T-helper 2 cell (primary cell): ENCODE measurements at regions not wholly inside any gene's neighbourhood (a gene's known extent, or its start where the extent isn't known, plus 50 kb on each side); places are given as distances from the start of the nearest gene placed in this dataset.
"Not testable (repeated sequence)": the region's sequence is repeated elsewhere in the genome, so short reads cannot be mapped to it uniquely, and the experiment has no call there.

Experiments
- DNase-seq, 5 experiments: peaks; one replicate each; pipeline versions ENCODE4 v3.0.0 to v3.0.0-alpha.2; 2012 to 2022

DNA sequence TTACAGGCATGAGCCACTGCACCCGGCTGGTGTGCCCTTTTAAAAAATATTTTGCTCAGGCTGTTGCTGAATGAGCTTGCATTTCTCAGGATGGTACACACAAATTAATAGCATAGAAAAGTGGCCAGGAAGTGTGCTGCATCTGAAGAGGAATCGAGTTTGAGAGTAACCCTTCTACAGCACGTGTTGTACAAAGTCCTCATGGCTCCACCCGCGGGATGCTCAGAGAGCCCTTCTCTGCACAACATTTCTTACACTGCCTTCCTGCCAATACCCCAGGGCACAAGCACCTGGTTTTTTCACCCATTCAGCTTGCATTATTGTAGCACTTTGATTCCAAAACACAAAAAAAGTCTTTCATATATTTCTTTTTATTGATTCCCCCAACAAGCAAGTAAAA lies 90.1 kb upstream of the NEDD4L start:
- no peak for DNase-seq

- no peak for DNase-seq
Observed at GRCh38 chr18:57951999-57952774, 91.8 kb upstream of the NEDD4L start.

- DNase-seq = no peak
Observed at GRCh38 chr18:57951117-57951796, 92.8 kb upstream of the NEDD4L start.

GRCh38 chr18:57950542-57950941 lies 93.5 kb upstream of the NEDD4L start:
- DNase-seq = no peak

DNA sequence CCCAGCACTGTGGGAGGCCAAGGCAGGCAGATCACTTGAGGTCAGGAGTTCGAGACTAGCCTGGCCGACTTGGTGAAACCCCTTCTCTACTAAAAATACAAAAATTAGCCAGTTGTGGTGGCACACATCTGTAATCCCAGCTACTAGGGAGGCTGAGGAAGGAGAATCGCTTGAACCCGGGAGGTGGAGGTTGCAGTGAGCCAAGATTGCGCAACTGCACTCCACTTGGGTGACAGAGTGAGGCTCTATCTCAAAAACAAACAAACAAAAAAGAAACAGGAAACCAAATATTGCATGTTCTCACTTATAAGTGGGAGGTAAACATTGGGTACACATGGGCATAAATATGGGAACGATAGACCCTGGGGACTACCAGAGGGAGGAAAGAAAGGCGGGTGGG lies 94.7 kb upstream of the NEDD4L start:
- not testable (repeated sequence) for DNase-seq

DNA sequence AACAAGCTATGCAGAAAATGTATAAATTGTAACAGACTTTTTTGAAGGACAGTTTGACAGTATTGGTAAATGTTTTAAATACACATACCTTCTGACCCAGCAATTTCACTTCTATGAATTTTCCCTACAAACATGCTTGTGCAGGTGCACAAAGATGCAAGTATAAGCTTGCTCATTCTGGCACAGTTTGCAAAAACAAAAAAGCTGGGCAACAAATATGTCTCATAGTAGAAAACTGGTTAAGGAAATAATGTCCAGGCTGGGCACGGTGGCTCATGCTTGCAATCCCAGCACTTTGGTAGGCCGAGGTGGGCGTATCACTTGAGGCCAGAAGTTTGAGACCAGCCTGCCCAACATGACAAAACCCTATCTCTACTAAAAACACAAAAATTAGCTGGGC lies 96.9 kb upstream of the NEDD4L start:
- DNase-seq = no peak

DNA sequence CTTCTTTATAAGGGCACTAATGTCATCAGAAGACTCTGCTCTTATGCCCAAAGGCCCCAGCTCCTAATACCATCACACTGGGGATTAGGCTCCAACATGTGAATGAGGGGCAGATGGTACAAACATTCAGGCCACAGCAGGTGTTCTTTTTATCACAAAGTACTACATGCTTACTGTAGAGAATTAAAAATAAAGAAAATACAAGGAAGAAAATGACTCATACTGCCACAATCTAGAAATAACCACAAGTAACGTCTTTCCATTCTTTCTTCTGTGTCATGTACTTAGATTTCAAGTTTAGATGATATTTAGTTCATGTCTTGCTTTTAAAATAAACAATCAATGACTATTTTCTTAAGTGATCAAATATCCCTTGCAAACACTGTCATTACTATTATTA lies 100.3 kb upstream of the NEDD4L start:
- peak in 1 of 5 experiments; percentile 5 for DNase-seq

GRCh38 chr18:57942493-57942892 lies 101.5 kb upstream of the NEDD4L start:
- no peak for DNase-seq

DNA sequence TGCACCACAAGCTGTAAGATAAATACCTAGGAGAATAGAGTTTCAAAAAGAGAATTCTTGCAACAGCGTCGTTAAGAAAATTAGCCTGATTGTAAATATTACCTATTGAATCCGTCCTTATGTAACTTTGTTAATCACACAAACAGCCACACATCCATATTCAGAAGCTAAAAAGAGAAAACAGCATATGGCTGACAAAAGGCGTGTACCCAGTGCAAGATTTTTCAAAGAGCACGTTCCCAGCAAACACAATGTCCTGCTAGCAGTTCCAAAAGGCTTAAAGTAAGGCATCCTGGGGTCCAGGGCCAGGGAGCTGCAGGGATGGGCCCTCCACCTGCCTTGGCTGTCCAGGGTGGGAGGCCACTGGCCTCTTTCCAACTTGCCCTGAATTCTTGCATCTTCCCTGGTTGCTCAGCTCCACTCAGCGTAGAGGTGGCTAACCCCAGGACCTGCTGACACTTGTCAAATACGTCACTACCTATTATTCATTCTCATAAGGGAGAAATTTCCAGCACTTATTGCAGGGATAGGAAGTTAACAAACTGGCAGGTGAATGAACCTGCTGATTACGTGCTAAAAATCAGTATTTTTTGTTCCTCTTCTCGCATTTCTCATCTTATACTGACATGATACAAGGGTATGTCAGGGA lies 102.1 kb upstream of the NEDD4L start:
- no peak for DNase-seq

- DNase-seq = no peak
Observed at GRCh38 chr18:57940166-57940660, 103.8 kb upstream of the NEDD4L start.

DNA sequence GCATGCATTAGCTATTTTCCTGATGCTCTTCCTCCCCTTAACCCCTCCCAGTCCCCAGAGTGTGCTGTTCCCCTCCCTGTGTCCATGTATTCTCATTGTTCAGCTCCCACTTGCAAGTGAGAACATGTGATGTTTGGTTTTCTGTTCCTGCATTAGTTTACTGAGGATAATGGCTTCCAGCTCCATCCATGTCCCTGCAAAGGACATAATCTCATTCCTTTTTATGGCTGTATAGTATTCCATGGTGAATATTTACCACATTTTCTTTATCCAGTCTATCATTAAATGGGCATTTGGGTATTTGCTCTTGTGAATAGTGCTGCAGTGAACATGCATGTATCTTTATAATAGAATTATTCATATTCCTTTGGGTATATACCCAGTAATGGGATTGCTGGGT lies 109.7 kb upstream of the NEDD4L start:
- not testable (repeated sequence) for DNase-seq

DNA sequence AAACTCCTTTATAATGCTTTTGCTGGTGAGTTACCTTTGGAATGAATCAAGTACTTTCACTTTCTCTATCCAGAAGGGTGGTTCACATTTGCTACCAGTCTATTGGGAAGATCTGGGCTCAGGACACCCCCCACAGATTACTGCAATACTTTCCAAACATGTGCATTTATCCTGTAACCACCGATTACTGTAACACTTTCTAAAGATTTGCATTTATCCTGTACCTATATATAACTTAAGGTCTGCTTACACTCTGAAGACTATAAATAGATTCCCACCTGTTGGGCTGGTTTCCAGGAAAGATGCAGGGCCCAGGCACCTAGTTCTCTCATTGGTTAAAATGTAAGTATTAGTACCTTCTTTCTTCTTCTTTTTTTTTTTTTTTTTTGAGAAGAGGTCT lies 113.0 kb upstream of the NEDD4L start:
- DNase-seq = no peak

DNA sequence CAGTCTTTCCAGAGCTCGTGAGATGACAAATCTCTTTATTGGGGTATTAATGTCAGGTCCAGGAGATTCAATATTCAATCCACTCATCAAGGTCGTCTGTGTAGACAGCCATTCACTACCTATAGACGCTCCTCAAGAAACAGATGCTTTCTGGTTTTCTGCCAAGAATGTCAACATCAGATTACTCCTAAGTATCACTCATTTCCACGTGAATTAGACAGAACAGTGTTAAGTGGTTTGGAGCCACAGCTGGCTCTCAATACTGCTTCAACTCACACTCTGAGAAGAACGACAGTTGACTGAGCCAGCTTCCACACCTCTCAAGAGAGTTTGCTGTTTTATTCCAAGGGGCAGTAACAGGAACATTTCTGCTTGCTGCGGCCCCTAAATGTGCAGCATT lies 113.5 kb upstream of the NEDD4L start:
- DNase-seq = no peak

GRCh38 chr18:57929922-57930321 lies 114.1 kb upstream of the NEDD4L start:
- DNase-seq = no peak

- DNase-seq = no peak
Observed at GRCh38 chr18:57928466-57928865, 115.6 kb upstream of the NEDD4L start.

- no peak for DNase-seq
Observed at GRCh38 chr18:57927511-57927910, 116.5 kb upstream of the NEDD4L start.

- no peak for DNase-seq
Observed at GRCh38 chr18:57925706-57926105, 118.3 kb upstream of the NEDD4L start.

DNA sequence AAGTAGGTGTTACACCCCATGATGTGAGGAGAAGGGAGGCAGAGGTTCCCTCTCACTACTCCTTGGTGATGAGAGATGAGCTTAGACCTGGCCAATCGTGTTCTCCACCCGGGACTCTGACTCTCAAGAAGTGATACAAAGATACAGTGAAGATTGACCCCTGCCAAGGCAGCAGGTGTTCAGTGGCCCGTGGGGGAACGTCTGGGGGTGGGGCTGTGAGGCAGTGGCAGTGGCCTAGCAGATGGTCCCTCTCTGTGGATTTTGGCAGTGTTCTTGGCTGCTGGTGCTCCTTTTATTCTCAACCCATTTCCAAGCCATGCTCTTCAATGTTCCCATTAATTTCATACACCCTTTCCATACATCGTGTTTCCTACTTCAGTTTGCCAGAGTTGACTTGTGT lies 120.4 kb upstream of the NEDD4L start:
- DNase-seq = no peak

GRCh38 chr18:57922885-57923284 lies 119.8 kb upstream of the ATP8B1 start:
- no peak for DNase-seq

- DNase-seq = no peak
Observed at GRCh38 chr18:57921708-57922107, 118.6 kb upstream of the ATP8B1 start.

DNA sequence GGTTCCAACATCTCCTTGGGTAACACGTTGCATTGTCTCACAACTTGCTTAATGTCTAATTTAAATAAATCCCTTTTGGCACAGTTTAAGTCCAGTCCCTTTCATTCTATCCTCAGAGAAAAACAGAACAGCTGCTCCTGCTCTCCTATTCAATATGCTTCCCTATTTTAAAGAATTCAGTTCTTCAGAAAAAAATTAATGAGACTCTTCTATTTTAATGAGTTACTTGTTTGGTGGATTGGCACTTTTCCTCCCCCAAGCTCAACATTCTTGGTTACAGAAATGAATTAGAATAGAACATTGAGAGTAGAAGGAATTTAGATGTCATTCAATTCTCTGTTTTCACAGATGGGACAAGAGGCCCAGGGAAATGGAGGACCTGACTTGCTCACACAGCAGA lies 116.9 kb upstream of the ATP8B1 start:
- DNase-seq = no peak

GRCh38 chr18:57918601-57919000 lies 115.5 kb upstream of the ATP8B1 start:
- no peak for DNase-seq

DNA sequence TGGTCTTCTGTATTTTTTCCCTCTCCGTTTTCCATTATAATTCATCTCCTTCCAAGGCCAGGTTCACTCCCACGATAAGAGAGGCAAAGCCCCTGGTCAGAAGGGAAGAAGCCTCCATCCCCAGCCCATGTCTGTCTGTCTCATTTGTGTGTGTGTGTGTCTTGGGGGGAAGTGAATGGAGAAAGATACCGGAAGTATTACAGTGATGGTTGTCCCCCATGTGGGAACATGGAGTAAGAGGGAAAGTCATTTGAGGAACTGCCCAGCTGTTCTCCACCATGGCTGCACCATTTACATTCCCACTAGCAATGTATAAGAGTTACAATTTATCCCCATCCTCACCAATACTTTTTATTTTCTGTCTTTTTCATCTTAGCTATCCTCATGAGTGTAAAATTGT lies 113.6 kb upstream of the ATP8B1 start:
- DNase-seq = no peak
